ENCODE measurements at regions not wholly inside any gene's neighbourhood (a gene's known extent, or its start where the extent isn't known, plus 50 kb on each side); places are given as distances from the start of the nearest gene placed in this dataset.

GRCh38 chr2:20515290-20516220 is 68.7 kb downstream of the RHOB start:
- in situ Hi-C loops (cut with HindIII; ENCODE audit: low sequenced_read_pairs) = no loop called here
- no peak for DNase-seq (ENCODE audit: low read depth, low spot score)
- no peak for TF ChIP-seq CTCF (IDR thresholded peaks at IDR 0.05; ENCODE audit: low read depth, low read length)
- no peak overlapping the region for H3K4me3 ChIP-seq (ENCODE audit: low read depth, low read length)

- no peak overlapping the region for H3K4me3 ChIP-seq (ENCODE audit: low read depth, low read length)
- TF ChIP-seq CTCF (IDR thresholded peaks at IDR 0.05; ENCODE audit: low read depth, low read length) = no peak
- in situ Hi-C loops (cut with HindIII; ENCODE audit: low sequenced_read_pairs) = no loop called here
- DNase-seq (ENCODE audit: low read depth, low spot score) = no peak
Observed at GRCh38 chr2:20516291-20516645, 69.4 kb downstream of the RHOB start.

GRCh38 chr2:20516646-20517341 is 69.9 kb downstream of the RHOB start:
- DNase-seq (ENCODE audit: low read depth, low spot score) = peak; percentile 65
- no peak for TF ChIP-seq CTCF (IDR thresholded peaks at IDR 0.05; ENCODE audit: low read depth, low read length)
- no peak overlapping the region for H3K4me3 ChIP-seq (ENCODE audit: low read depth, low read length)
- in situ Hi-C loops (cut with HindIII; ENCODE audit: low sequenced_read_pairs) = no loop called here

- TF ChIP-seq CTCF (IDR thresholded peaks at IDR 0.05; ENCODE audit: low read depth, low read length) = no peak
- DNase-seq (ENCODE audit: low read depth, low spot score) = no peak
- H3K4me3 ChIP-seq (ENCODE audit: low read depth, low read length) = no peak overlapping the region
- in situ Hi-C loops (cut with HindIII; ENCODE audit: low sequenced_read_pairs) = no loop called here
Observed at GRCh38 chr2:20519309-20519708, 72.4 kb downstream of the RHOB start.

- DNase-seq (ENCODE audit: low read depth, low spot score) = no peak
- no peak for TF ChIP-seq CTCF (IDR thresholded peaks at IDR 0.05; ENCODE audit: low read depth, low read length)
- no peak overlapping the region for H3K4me3 ChIP-seq (ENCODE audit: low read depth, low read length)
- in situ Hi-C loops (cut with HindIII; ENCODE audit: low sequenced_read_pairs) = no loop called here
Observed at GRCh38 chr2:20520128-20520527, 73.3 kb downstream of the RHOB start.

- no peak for TF ChIP-seq CTCF (IDR thresholded peaks at IDR 0.05; ENCODE audit: low read depth, low read length)
Observed at GRCh38 chr2:20521193-20521592, 74.3 kb downstream of the RHOB start.

More at GRCh38 chr2:20521193-20521592, 74.3 kb downstream of the RHOB start:
- in situ Hi-C loops (cut with HindIII; ENCODE audit: low sequenced_read_pairs) = no loop called here
- DNase-seq (ENCODE audit: low read depth, low spot score) = no peak
- no peak overlapping the region for H3K4me3 ChIP-seq (ENCODE audit: low read depth, low read length)
